DOHH2 (cell line): ENCODE measurements at regions not wholly inside any gene's neighbourhood (a gene's known extent, or its start where the extent isn't known, plus 50 kb on each side); places are given as distances from the start of the nearest gene placed in this dataset.

ENCODE experiments used
- H3F3A ChIP-seq: fragments of 200-600 bp; sonication (generic), shearing (Covaris generic); 2 replicates; pipeline ENCODE4 v1.6.0; 2016; ENCODE audit warnings: antibody characterized with exemption, mild to moderate bottlenecking; ENCODE audit not compliant: control insufficient read depth, insufficient read depth
- H3K27ac ChIP-seq: fragments of 200-600 bp; sonication (generic); 2 replicates; pipeline ENCODE4 v1.5.1; 2014; ENCODE audit warnings: low read depth, mild to moderate bottlenecking, low read length, moderate library complexity
- H3K27me3 ChIP-seq: fragments of 200-600 bp; sonication (generic); 2 replicates; pipeline ENCODE4 v1.6.1; 2014; ENCODE audit warnings: mild to moderate bottlenecking, low read length, mixed read lengths; ENCODE audit not compliant: control insufficient read depth
- H3K36me3 ChIP-seq: fragments of 200-600 bp; sonication (generic); 2 replicates; pipeline ENCODE4 v1.6.1; 2014; ENCODE audit warnings: mild to moderate bottlenecking, low read length, moderate library complexity, mixed read lengths; ENCODE audit not compliant: control insufficient read depth
- H3K4me1 ChIP-seq: fragments of 200-600 bp; sonication (generic); 2 replicates; pipeline ENCODE4 v1.6.1; 2014; ENCODE audit warnings: mild to moderate bottlenecking, low read length, mixed read lengths; ENCODE audit not compliant: control insufficient read depth
- H3K4me2 ChIP-seq: fragments of 200-600 bp; sonication (generic); 2 replicates; pipeline ENCODE4 v1.6.0; 2014; ENCODE audit warnings: mild to moderate bottlenecking, low read length, moderate library complexity
- H3K4me3 ChIP-seq: fragments of 200-600 bp; sonication (generic); 2 replicates; pipeline ENCODE4 v1.5.1; 2014; ENCODE audit warnings: mild to moderate bottlenecking, low read length, mixed read lengths
- H3K79me2 ChIP-seq: fragments of 200-600 bp; sonication (generic); 2 replicates; pipeline ENCODE4 v1.6.1; 2014; ENCODE audit warnings: mild to moderate bottlenecking, low read length, mixed read lengths; ENCODE audit not compliant: control insufficient read depth
- H3K9me2 ChIP-seq: fragments of 200-600 bp; sonication (generic); replicated peaks from 2 replicates; pipeline ENCODE4 v1.6.1; 2014; ENCODE audit warnings: mild to moderate bottlenecking, low read length, mixed read lengths; ENCODE audit not compliant: control insufficient read depth
- H3K9me3 ChIP-seq: fragments of 200-600 bp; sonication (generic); 2 replicates; pipeline ENCODE4 v1.6.1; 2014; ENCODE audit warnings: antibody characterized with exemption, low read length, mixed read lengths; ENCODE audit not compliant: control insufficient read depth, insufficient read depth
- H4K20me1 ChIP-seq: fragments of 200-600 bp; sonication (generic); 2 replicates; pipeline ENCODE4 v1.6.0; 2014; ENCODE audit warnings: low read depth, mild to moderate bottlenecking, antibody characterized with exemption, low read length, moderate library complexity; ENCODE audit not compliant: control insufficient read depth, insufficient read depth
- CTCF ChIP-seq: fragments of 200-600 bp; sonication (generic); IDR thresholded peaks from one replicate; pipeline ENCODE4 v1.5.1; 2014; ENCODE audit warnings: antibody characterized with exemption, mild to moderate bottlenecking, low read depth, low read length; ENCODE audit not compliant: poor library complexity, severe bottlenecking
- EZH2phosphoT487 ChIP-seq: fragments of 200-600 bp; sonication (generic); IDR thresholded peaks from 2 replicates; pipeline ENCODE4 v1.6.1; 2017; ENCODE audit warnings: borderline replicate concordance, mild to moderate bottlenecking, antibody characterized with exemption, low read length, moderate library complexity, mixed read lengths

GRCh38 chr12:104858611-104859543 is 99.2 kb downstream of the SLC41A2 start:
- no peaks in the 10 kb centered on the region for H3K27me3 ChIP-seq
- no peaks in the 10 kb centered on the region for H3K79me2 ChIP-seq
- no peaks in the 10 kb centered on the region for H4K20me1 ChIP-seq
- no peak overlapping the region for H3K4me2 ChIP-seq
- no peaks in the 10 kb centered on the region for H3K36me3 ChIP-seq
- no peak overlapping the region for H3K4me3 ChIP-seq
- H3K9me3 ChIP-seq, result no peaks in the 10 kb centered on the region
- H3K9me2 ChIP-seq, result no peaks in the 10 kb centered on the region
- H3F3A ChIP-seq, result no peaks in the 10 kb centered on the region
- no peaks in the 10 kb centered on the region for H3K4me1 ChIP-seq
- H3K27ac ChIP-seq, result no peak overlapping the region
- TF ChIP-seq EZH2phosphoT487 (no peak), CTCF (no peak)

GRCh38 chr12:104856531-104856930 is 101.6 kb downstream of the SLC41A2 start:
- Histone ChIP-seq H3K79me2 (no peaks in the 10 kb centered on the region), H3K4me3 (no peak overlapping the region), H3K27me3 (no peaks in the 10 kb centered on the region), H4K20me1 (no peaks in the 10 kb centered on the region), H3K9me3 (no peaks in the 10 kb centered on the region), H3F3A (no peaks in the 10 kb centered on the region), H3K4me2 (no peak overlapping the region), H3K4me1 (no peaks in the 10 kb centered on the region), H3K36me3 (no peaks in the 10 kb centered on the region), H3K9me2 (no peaks in the 10 kb centered on the region), H3K27ac (no peak overlapping the region)
- no peak for TF ChIP-seq EZH2phosphoT487
- TF ChIP-seq CTCF, result no peak

- no peaks in the 10 kb centered on the region for H3K9me3 ChIP-seq
- H3K4me3 ChIP-seq, result no peak overlapping the region
- H3F3A ChIP-seq, result no peaks in the 10 kb centered on the region
- H3K27me3 ChIP-seq, result no peaks in the 10 kb centered on the region
- H3K9me2 ChIP-seq, result no peaks in the 10 kb centered on the region
- no peak overlapping the region for H3K4me2 ChIP-seq
- TF ChIP-seq EZH2phosphoT487, result no peak
- TF ChIP-seq CTCF, result no peak
- H3K36me3 ChIP-seq, result no peaks in the 10 kb centered on the region
- no peaks in the 10 kb centered on the region for H4K20me1 ChIP-seq
- no peaks in the 10 kb centered on the region for H3K79me2 ChIP-seq
- no peaks in the 10 kb centered on the region for H3K4me1 ChIP-seq
- H3K27ac ChIP-seq, result no peak overlapping the region
These were observed 102.5 kb downstream of the SLC41A2 start for GRCh38 chr12:104855599-104855998.
